GM18951 (cell line): ENCODE measurements at regions not wholly inside any gene's neighbourhood (a gene's known extent, or its start where the extent isn't known, plus 50 kb on each side); places are given as distances from the start of the nearest gene placed in this dataset.
"Not testable (repeated sequence)": the region's sequence is repeated elsewhere in the genome, so short reads cannot be mapped to it uniquely, and the experiment has no call there.

Source experiments
- POLR2A ChIP-seq: IDR thresholded peaks from 4 replicates; pipeline ENCODE4 v1.6.1; 2011; ENCODE audit warnings: mild to moderate bottlenecking; ENCODE audit not compliant: insufficient read length, insufficient read depth; ENCODE audit errors: extremely low read depth
- in situ Hi-C: fragments of 300-500 bp; cut with MboI; formaldehyde crosslinking; loops from one replicate; pipeline ENCODE4 v1.12.0; 2022; ENCODE audit warnings: low sequenced_read_pairs, mixed read lengths, inconsistent platforms; ENCODE audit not compliant: unreplicated experiment

GRCh38 chr5:6286404-6286803 lies 91.9 kb downstream of the MED10 start:
- in situ Hi-C loops = no loop called here
- TF ChIP-seq POLR2A = no peak

GRCh38 chr5:6284491-6284890 lies 93.9 kb downstream of the MED10 start:
- in situ Hi-C loops = not testable (repeated sequence)

GRCh38 chr5:6282352-6282751 lies 96.0 kb downstream of the MED10 start:
- TF ChIP-seq POLR2A = no peak
- in situ Hi-C loops = no loop called here

GRCh38 chr5:6281818-6282217 lies 96.5 kb downstream of the MED10 start:
- no peak for TF ChIP-seq POLR2A
- in situ Hi-C loops = no loop called here

GRCh38 chr5:6280425-6281100 lies 97.8 kb downstream of the MED10 start:
- in situ Hi-C loops = no loop called here
- TF ChIP-seq POLR2A = no peak

GRCh38 chr5:6279607-6280006 lies 98.7 kb downstream of the MED10 start:
- in situ Hi-C loops = no loop called here
- TF ChIP-seq POLR2A = no peak

- in situ Hi-C loops = no loop called here
- TF ChIP-seq POLR2A = no peak
Measured at GRCh38 chr5:6274846-6275543, 103.4 kb downstream of the MED10 start.

- TF ChIP-seq POLR2A = no peak
- in situ Hi-C loops = no loop called here
Measured at GRCh38 chr5:6273749-6274148, 104.6 kb downstream of the MED10 start.

GRCh38 chr5:6273090-6273735 lies 105.1 kb downstream of the MED10 start:
- TF ChIP-seq POLR2A = no peak
- in situ Hi-C loops = no loop called here

- in situ Hi-C loops = no loop called here
- no peak for TF ChIP-seq POLR2A
Measured at GRCh38 chr5:6269925-6270324, 108.4 kb downstream of the MED10 start.

GRCh38 chr5:6266671-6267197 lies 111.6 kb downstream of the MED10 start:
- TF ChIP-seq POLR2A = no peak
- in situ Hi-C loops = no loop called here

- in situ Hi-C loops = no loop called here
- TF ChIP-seq POLR2A = no peak
Measured at GRCh38 chr5:6264394-6264793, 114.0 kb downstream of the MED10 start.

- TF ChIP-seq POLR2A = no peak
- in situ Hi-C loops = no loop called here
Measured at GRCh38 chr5:6262651-6263363, 115.5 kb downstream of the MED10 start.
